HG03196 (cell line): ENCODE measurements at regions not wholly inside any gene's neighbourhood (a gene's known extent, or its start where the extent isn't known, plus 50 kb on each side); places are given as distances from the start of the nearest gene placed in this dataset.

ENCODE experiments used
- ATAC-seq: cut with Tn5 transposase; IDR thresholded peaks from one replicate; pipeline ENCODE4 v1.9.1; 2021; ENCODE audit not compliant: unreplicated experiment

- ATAC-seq = no peak
Measured at GRCh38 chr1:193680247-193680923, 494.0 kb upstream of the B3GALT2 start.

DNA sequence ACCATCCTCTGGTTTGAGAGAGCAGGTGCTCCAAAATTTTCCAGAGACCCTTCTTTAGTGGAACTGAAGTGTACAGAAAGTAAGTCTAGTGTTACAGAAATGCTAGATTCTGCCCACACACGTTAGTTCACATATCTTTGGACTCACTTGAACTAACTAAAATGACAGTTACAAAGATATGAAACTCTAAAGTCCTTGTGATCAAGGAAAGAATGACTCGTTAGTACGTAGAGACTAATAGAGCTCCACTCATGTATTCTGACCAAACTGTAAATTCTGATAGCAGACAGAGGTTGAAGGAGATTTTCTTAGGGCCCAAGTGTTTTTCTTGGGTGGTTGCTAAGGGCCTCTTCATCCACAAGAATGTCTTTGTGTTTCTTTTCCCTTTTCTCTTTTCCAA is 491.5 kb upstream of the B3GALT2 start:
- no peak for ATAC-seq

DNA sequence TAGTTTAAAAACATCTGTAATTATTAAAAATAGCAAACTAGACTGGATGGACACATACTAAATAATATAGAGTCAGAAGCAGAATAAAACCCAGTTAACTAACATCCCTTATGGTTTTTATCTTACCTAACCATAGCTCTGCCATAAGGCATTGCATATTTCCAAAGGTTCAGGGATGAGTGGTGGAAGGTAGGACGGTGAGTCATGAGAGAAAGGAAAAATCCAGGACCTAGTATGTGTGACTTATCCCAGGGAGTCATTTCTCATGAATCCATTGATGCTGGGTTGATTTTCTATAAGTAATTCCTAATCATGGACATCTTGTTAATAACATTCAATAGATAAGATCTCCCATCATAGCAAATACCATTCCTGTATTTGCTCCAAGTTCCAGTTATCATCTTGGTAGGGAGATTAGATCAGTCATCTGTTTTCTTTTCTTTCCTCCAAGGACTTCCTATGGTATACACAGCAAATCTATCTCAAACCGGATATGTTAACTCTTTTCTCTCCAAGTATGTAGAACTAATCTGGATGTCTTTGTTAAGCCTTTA is 490.7 kb upstream of the B3GALT2 start:
- ATAC-seq = no peak

GRCh38 chr1:193674292-193674944 is 488.0 kb upstream of the B3GALT2 start:
- no peak for ATAC-seq

- ATAC-seq = no peak
Measured at GRCh38 chr1:193666485-193667083, 480.2 kb upstream of the B3GALT2 start.

GRCh38 chr1:193663965-193664364 is 477.6 kb upstream of the B3GALT2 start:
- ATAC-seq = no peak

GRCh38 chr1:193662030-193662429 is 475.6 kb upstream of the B3GALT2 start:
- no peak for ATAC-seq

- ATAC-seq = no peak
Measured at GRCh38 chr1:193661385-193661784, 475.0 kb upstream of the B3GALT2 start.

- ATAC-seq = no peak
Measured at GRCh38 chr1:193660428-193660827, 474.0 kb upstream of the B3GALT2 start.

- no peak for ATAC-seq
Measured at GRCh38 chr1:193658691-193659090, 472.3 kb upstream of the B3GALT2 start.

- no peak for ATAC-seq
Measured at GRCh38 chr1:193658081-193658480, 471.7 kb upstream of the B3GALT2 start.

DNA sequence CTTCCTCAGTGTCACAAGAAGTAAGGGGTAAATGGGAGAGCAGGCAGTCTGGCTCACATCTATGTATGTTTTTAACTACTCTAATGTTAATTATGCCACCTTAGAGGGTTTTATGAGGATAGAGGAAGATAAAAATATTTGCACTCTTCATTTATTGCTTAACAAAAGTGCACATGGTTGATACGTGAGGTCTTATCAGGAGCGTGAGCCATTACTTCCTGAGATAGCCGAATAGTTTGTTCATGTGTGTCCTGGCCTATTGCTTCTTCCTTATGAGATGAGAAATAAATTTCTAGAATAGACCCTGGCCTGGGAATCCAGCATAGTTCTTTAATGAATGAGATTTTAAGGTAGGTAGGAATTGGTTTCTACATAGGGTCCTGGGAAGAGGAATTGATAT is 471.1 kb upstream of the B3GALT2 start:
- ATAC-seq = no peak

DNA sequence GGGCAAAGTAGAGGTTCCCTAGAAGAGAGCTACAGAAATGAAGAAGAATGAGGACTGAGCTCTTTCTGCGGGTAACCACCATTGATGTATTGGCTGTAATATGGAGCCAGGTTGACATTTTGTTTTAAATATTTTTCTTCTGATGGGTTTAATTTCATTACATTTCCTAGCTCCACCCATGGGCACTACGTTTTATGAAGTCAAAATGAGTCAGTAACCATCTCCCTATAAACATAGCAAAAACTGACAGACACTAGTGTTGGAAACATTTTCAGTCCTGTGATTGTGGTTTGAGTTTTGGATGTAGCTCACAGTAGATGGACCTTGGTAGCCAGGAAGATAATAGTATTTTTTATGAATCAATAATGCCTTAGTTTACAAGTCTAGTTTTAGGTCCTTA is 470.4 kb upstream of the B3GALT2 start:
- ATAC-seq = no peak

GRCh38 chr1:193654951-193655735 is 468.7 kb upstream of the B3GALT2 start:
- no peak for ATAC-seq

GRCh38 chr1:193649587-193649986 is 463.2 kb upstream of the B3GALT2 start:
- ATAC-seq = no peak

DNA sequence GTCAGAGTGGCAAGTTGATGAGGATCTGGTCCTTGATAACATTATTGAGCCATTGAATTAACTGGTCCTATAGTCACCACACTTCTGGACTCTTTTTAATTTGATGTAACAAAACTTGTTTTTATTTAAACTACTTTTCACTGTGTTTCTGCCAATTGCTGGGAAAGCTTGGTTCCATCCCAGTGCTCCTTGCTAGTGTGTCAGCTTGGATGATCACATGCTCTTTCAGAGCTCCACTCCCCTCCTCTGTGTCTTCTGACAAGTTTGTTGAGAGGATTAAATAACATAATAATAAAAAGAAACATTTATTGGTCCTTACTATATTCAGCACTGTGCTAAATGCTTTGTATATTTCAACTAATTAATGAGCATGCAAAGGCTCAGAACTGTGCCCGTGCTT is 448.5 kb upstream of the B3GALT2 start:
- ATAC-seq = no peak

DNA sequence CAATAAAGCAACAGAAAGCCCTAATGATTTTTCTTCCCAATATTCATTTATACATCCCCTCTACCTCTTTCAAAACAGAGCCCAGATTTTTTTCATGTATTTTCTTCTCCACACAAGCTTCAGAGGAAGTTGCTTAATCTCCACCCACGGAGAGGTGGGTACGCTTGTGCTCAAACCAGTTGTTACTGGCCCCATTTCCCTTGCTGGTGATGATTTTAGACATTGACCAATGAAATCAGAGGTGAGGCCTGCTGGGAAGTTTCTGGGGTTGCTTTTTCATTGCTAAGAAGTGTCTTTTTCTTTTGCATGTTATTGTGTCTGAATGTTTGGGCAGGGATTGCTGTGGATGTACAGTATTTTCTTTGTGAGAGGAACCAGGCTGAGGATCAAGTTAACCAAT is 448.1 kb upstream of the B3GALT2 start:
- ATAC-seq = no peak

GRCh38 chr1:193633991-193634390 is 447.6 kb upstream of the B3GALT2 start:
- no peak for ATAC-seq

DNA sequence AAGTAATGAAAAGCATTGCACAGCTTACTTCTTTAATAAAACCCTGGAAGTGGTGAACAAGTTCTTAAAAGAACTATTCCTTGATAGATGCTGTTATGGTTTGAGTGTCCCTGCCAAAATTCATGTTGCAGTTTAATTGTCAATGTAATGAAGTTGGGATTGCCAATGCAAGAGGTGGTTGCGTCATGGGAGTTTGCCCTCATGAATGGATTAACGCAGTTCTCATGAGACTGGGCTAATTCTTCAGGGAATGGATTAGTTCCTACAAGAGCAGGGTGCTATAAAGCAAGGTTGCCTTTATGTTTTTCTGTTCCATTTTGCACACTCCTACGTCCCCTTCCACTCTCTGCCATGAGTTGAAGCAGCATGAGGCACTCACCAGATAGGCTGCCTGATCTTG is 446.7 kb upstream of the B3GALT2 start:
- ATAC-seq = no peak

- no peak for ATAC-seq
Measured at GRCh38 chr1:193631306-193631705, 444.9 kb upstream of the B3GALT2 start.

GRCh38 chr1:193629875-193630274 is 443.5 kb upstream of the B3GALT2 start:
- ATAC-seq = no peak
